ENCODE measurements at regions not wholly inside any gene's neighbourhood (a gene's known extent, or its start where the extent isn't known, plus 50 kb on each side); places are given as distances from the start of the nearest gene placed in this dataset.

DNA sequence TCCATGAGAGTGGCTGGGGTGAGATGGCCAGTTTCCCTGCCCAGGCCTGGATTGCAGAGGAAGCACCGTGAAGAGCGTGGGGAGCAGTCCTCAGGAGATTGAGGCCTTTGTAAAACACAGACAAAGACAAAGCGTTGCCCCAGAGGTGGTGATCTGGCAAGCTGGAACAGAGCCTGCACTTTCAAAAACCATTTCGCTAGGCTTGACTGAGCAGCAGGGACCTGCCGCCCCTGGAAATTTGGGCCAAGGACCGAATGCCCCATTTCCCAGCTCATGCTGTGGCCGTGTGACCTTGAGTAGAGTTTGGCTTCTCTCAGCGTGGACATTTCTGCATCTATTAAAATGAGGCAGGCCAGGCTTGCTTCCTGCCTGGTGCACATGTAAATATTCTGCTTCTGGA, 381.4 kb downstream of the BCOR start:
- no peak for DNase-seq (ENCODE audit: low spot score)
- TF ChIP-seq CTCF (IDR thresholded peaks at IDR 0.05; ENCODE audit: extremely low read depth, missing control alignments): no peak

- DNase-seq (ENCODE audit: low spot score): no peak
- no peak for TF ChIP-seq CTCF (IDR thresholded peaks at IDR 0.05; ENCODE audit: extremely low read depth, missing control alignments)
These were observed 380.8 kb downstream of the BCOR start for GRCh38 chrX:39716802-39717540.

- no peak for DNase-seq (ENCODE audit: low spot score)
- no peak for TF ChIP-seq CTCF (IDR thresholded peaks at IDR 0.05; ENCODE audit: extremely low read depth, missing control alignments)
These were observed 378.8 kb downstream of the BCOR start for GRCh38 chrX:39718981-39719380.

DNA sequence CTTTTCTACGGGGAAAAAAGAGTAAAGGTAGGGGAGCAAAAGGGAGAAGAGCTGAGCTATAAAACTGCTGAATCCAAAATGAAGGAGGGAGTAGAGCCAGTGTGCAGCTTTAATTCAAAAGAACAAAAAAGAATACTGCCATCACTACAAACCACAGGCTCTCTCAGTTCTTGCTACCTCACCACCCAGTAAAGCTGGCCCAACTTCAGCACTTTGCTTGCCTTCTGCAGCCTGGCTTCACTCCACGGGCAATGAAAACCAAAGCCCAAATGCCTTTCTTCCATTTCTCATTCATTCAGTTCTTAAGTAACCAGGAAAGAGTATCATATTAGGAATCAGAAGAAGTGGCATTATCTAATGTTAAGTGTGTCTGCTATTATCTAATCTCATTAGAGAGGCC, 376.8 kb downstream of the BCOR start:
- no peak for DNase-seq (ENCODE audit: low spot score)
- TF ChIP-seq CTCF (IDR thresholded peaks at IDR 0.05; ENCODE audit: extremely low read depth, missing control alignments): no peak

GRCh38 chrX:39721566-39722279, 376.0 kb downstream of the BCOR start:
- TF ChIP-seq CTCF (IDR thresholded peaks at IDR 0.05; ENCODE audit: extremely low read depth, missing control alignments): no peak
- DNase-seq (ENCODE audit: low spot score): no peak

DNA sequence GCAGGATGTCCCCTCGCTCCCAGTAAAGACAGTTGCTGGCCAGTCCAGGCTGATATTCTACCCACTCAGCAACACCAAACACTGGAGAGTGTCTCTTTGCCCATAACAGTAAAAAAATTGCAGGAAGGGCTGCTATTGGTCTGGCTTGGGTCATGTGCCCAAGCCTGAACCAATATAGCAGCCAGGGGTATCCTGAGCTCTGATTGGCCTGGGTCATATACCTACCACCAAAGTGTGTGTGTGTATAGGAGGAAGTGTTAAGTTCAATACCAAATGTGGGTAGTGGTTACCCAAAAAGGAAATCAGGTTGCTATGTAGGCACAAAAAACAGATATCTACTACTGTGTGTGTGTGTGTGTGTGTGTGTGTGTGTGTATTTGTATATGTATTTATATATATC, 373.2 kb downstream of the BCOR start:
- no peak for TF ChIP-seq CTCF (IDR thresholded peaks at IDR 0.05; ENCODE audit: extremely low read depth, missing control alignments)
- DNase-seq (ENCODE audit: low spot score): no peak

DNA sequence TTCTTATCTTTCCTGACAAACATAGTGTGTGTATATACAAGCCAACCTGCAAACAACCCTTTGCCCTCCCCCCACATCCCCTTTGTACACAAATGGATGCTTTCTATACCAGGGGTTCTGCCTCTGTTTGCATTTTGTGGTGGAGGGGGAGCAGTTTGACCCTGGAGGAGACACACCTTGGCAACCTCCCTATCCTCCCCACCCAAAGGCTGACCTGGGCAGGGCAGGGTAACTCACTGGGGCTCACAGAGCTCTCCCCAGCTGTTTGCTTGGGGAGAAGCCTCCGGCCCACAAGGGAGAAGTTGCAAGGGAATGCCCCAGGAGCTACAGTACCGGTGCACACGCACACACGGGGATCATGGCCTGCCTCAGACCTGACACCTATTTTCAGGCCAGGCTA, 372.6 kb downstream of the BCOR start:
- TF ChIP-seq CTCF (IDR thresholded peaks at IDR 0.05; ENCODE audit: extremely low read depth, missing control alignments): no peak
- no peak for DNase-seq (ENCODE audit: low spot score)
